ENCODE measurements at regions not wholly inside any gene's neighbourhood (a gene's known extent, or its start where the extent isn't known, plus 50 kb on each side); places are given as distances from the start of the nearest gene placed in this dataset.

DNA sequence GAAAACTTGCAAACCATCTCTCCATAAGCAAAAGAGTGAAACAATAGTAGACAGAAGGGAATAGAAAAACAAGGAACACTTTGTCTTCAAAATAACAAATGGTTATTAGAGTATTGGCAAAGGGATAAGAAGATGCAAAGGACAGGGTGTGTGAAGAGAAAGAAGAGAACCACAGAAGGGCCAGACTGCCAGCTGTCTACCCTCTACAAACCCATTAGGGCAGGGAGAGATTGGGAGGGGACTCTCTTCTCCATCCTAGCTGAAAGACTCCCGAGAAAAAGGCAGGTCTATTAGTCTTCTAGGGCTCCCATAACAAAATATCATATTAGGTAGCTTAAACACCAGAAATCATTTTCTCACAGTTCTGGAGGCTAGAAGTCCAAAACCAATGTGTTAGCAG, 292.8 kb downstream of the PTBP2 start:
- TF ChIP-seq POLR2AphosphoS5 (IDR thresholded peaks at IDR 0.05; ENCODE audit: borderline replicate concordance, low read depth, low read length): no peak
- no peak for TF ChIP-seq EZH2 (IDR thresholded peaks at IDR 0.05)
- no peak for TF ChIP-seq FOXP2 (optimal IDR thresholded peaks at IDR 0.05; ENCODE audit: control extremely low read depth, extremely low read length, insufficient read depth)

All from SK-N-MC (cell line).